ENCODE measurements at regions not wholly inside any gene's neighbourhood (a gene's known extent, or its start where the extent isn't known, plus 50 kb on each side); places are given as distances from the start of the nearest gene placed in this dataset.
A peak's percentile ranks its signal among the peaks of the same experiment; 100 is the strongest.
"Not testable (repeated sequence)": the region's sequence is repeated elsewhere in the genome, so short reads cannot be mapped to it uniquely, and the experiment has no call there.

GRCh38 chr15:84151205-84151931 is 84.2 kb upstream of the GOLGA6L4 start:
- no peaks in the 10 kb centered on the region for H3K36me3 ChIP-seq (ENCODE audit: insufficient read depth, low read length)
- H3K27me3 Mint-ChIP-seq (ENCODE audit: low read depth, unreplicated experiment), result peaks cover under 1% of the 10 kb centered on the region
- H3K4me3 Mint-ChIP-seq (ENCODE audit: unreplicated experiment), result no peak overlapping the region
- H3K4me2 ChIP-seq (ENCODE audit: low read length), result no peak overlapping the region
- no peaks in the 10 kb centered on the region for H3K27me3 ChIP-seq (ENCODE audit: insufficient read depth, low read length)
- no peak overlapping the region for H3K9ac ChIP-seq (ENCODE audit: low read length)
- H3K9me3 Mint-ChIP-seq (ENCODE audit: unreplicated experiment), result no peaks in the 10 kb centered on the region
- H3K27ac ChIP-seq (ENCODE audit: low read depth, low read length), result no peak overlapping the region
- H3K27ac Mint-ChIP-seq (ENCODE audit: unreplicated experiment), result no peak overlapping the region
- H3K4me1 Mint-ChIP-seq (ENCODE audit: low read depth, unreplicated experiment), result peaks cover 1% of the 10 kb centered on the region
- no peaks in the 10 kb centered on the region for H3K9me3 ChIP-seq (ENCODE audit: insufficient read depth, low read depth, low read length)
- H2AFZ ChIP-seq (ENCODE audit: low read depth, low read length), result no peak overlapping the region
- no peaks in the 10 kb centered on the region for H3K79me2 ChIP-seq (ENCODE audit: insufficient read depth, low read length)
- H3K36me3 Mint-ChIP-seq (ENCODE audit: low read depth, unreplicated experiment), result no peaks in the 10 kb centered on the region
- H4K20me1 ChIP-seq (ENCODE audit: insufficient read depth, low read length), result no peaks in the 10 kb centered on the region
- H3K4me1 ChIP-seq (ENCODE audit: insufficient read depth, low read length), result peaks cover 2% of the 10 kb centered on the region
- peak; percentile 27 for DNase-seq (ENCODE audit: low read depth)
- no peak for FAIRE-seq
- TF ChIP-seq EZH2 (IDR thresholded peaks at IDR 0.05; ENCODE audit: insufficient read depth, low read length), result no peak
- TF ChIP-seq, protein P1, sequence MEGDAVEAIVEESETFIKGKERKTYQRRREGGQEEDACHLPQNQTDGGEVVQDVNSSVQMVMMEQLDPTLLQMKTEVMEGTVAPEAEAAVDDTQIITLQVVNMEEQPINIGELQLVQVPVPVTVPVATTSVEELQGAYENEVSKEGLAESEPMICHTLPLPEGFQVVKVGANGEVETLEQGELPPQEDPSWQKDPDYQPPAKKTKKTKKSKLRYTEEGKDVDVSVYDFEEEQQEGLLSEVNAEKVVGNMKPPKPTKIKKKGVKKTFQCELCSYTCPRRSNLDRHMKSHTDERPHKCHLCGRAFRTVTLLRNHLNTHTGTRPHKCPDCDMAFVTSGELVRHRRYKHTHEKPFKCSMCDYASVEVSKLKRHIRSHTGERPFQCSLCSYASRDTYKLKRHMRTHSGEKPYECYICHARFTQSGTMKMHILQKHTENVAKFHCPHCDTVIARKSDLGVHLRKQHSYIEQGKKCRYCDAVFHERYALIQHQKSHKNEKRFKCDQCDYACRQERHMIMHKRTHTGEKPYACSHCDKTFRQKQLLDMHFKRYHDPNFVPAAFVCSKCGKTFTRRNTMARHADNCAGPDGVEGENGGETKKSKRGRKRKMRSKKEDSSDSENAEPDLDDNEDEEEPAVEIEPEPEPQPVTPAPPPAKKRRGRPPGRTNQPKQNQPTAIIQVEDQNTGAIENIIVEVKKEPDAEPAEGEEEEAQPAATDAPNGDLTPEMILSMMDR (IDR thresholded peaks at IDR 0.05; ENCODE audit: insufficient read depth, low read depth, low read length), result no peak
- H3K4me3 ChIP-seq (ENCODE audit: insufficient read depth, low read depth, low read length), result no peak overlapping the region

DNA sequence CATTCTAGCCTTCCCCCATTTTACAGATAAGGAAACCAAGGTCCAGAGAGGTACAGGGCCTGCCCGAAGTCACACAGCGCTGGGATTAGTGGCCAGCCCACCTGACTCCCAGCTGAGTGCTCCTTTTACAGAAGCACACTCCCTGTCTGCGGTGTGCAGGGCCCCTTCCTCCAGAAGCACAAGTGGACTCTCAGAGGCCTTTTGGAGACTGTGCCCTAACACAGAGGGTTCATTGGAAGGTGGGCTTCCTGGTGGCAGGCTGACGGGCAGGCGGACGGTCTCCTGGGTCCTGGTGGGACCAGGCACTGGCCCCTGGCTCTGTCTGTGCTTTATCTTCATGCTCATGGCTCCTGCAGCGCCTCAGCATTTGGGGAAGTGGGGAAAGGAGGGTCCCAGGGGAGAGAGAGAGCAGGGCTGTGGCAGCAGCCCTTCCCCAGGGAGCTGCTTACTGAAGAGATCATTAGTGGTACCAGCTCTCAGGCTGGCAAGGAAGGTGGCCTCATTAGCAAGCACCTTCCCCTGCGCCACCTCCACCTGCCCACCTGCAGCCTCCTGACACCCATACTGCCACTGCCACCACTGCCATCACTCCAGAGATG is 83.1 kb upstream of the GOLGA6L4 start:
- not testable (repeated sequence) for H2AFZ ChIP-seq (ENCODE audit: low read depth, low read length); H3K27me3 ChIP-seq (ENCODE audit: insufficient read depth, low read length); H3K4me1 ChIP-seq (ENCODE audit: insufficient read depth, low read length); H3K27me3 Mint-ChIP-seq (ENCODE audit: low read depth, unreplicated experiment); H3K4me3 Mint-ChIP-seq (ENCODE audit: unreplicated experiment); H3K4me2 ChIP-seq (ENCODE audit: low read length); DNase-seq (ENCODE audit: low read depth); H3K36me3 Mint-ChIP-seq (ENCODE audit: low read depth, unreplicated experiment); H3K4me1 Mint-ChIP-seq (ENCODE audit: low read depth, unreplicated experiment); H4K20me1 ChIP-seq (ENCODE audit: insufficient read depth, low read length); H3K79me2 ChIP-seq (ENCODE audit: insufficient read depth, low read length); H3K36me3 ChIP-seq (ENCODE audit: insufficient read depth, low read length); H3K9ac ChIP-seq (ENCODE audit: low read length); FAIRE-seq; H3K27ac Mint-ChIP-seq (ENCODE audit: unreplicated experiment); H3K9me3 Mint-ChIP-seq (ENCODE audit: unreplicated experiment); H3K9me3 ChIP-seq (ENCODE audit: insufficient read depth, low read depth, low read length); H3K27ac ChIP-seq (ENCODE audit: low read depth, low read length); H3K4me3 ChIP-seq (ENCODE audit: insufficient read depth, low read depth, low read length)

DNA sequence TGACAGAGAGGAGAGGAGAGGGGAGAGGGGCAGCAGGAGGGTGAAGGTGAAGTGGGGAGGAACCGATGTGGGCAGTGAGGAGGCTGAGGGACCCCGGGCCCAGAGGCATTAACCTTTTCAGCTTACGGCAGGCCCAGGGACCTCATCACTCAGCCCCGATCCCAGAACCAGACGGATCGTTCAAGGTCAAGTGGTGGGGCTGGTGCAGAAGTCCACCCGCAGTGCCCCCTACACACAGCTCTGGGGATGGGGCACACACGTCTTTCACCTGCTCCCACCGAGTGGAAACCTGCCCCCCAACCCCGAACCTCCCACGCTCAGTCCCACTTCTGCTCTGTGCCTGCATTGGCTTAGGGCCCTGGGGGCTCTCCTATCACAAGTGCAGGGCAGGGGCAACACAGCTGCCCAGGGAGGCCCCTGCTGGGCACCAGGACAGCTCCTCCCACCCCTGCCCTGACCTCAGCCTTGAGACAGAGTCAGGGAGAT is 81.9 kb upstream of the GOLGA6L4 start:
- H3K4me3 ChIP-seq (ENCODE audit: insufficient read depth, low read depth, low read length); H3K27me3 Mint-ChIP-seq (ENCODE audit: low read depth, unreplicated experiment); H3K4me3 Mint-ChIP-seq (ENCODE audit: unreplicated experiment); H4K20me1 ChIP-seq (ENCODE audit: insufficient read depth, low read length); H3K9me3 ChIP-seq (ENCODE audit: insufficient read depth, low read depth, low read length); H3K4me1 Mint-ChIP-seq (ENCODE audit: low read depth, unreplicated experiment); H3K4me1 ChIP-seq (ENCODE audit: insufficient read depth, low read length); H3K27ac ChIP-seq (ENCODE audit: low read depth, low read length); H3K9ac ChIP-seq (ENCODE audit: low read length); H3K79me2 ChIP-seq (ENCODE audit: insufficient read depth, low read length); H3K27me3 ChIP-seq (ENCODE audit: insufficient read depth, low read length); H3K4me2 ChIP-seq (ENCODE audit: low read length); FAIRE-seq; H3K36me3 ChIP-seq (ENCODE audit: insufficient read depth, low read length); DNase-seq (ENCODE audit: low read depth); H3K27ac Mint-ChIP-seq (ENCODE audit: unreplicated experiment); H2AFZ ChIP-seq (ENCODE audit: low read depth, low read length); H3K36me3 Mint-ChIP-seq (ENCODE audit: low read depth, unreplicated experiment); H3K9me3 Mint-ChIP-seq (ENCODE audit: unreplicated experiment): not testable (repeated sequence)

DNA sequence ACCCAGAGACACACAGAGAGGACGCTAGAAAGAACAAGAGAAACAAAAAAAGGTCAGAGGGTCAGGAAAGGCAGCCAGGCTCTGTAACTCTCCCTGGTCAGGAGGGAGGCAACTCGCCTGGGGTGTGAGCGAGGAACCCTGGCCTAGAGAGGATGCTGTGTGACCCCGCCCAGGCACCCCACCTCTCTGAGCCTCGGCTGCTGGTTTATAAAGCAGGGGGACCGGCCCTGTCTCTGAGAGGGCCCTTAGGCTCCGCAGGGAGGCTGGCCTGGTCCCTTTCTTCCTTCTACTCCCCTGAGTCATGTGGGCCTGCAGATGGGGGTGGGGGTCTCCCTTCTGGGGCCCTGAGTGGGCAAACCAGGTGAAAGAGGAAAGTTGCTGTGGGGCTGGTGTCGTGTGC is 81.3 kb upstream of the GOLGA6L4 start:
- H3K4me2 ChIP-seq (ENCODE audit: low read length); H3K9ac ChIP-seq (ENCODE audit: low read length); H3K4me1 ChIP-seq (ENCODE audit: insufficient read depth, low read length); H3K27ac ChIP-seq (ENCODE audit: low read depth, low read length); H4K20me1 ChIP-seq (ENCODE audit: insufficient read depth, low read length); H3K4me3 ChIP-seq (ENCODE audit: insufficient read depth, low read depth, low read length); H3K36me3 ChIP-seq (ENCODE audit: insufficient read depth, low read length); H3K36me3 Mint-ChIP-seq (ENCODE audit: low read depth, unreplicated experiment); H3K9me3 ChIP-seq (ENCODE audit: insufficient read depth, low read depth, low read length); H3K27me3 Mint-ChIP-seq (ENCODE audit: low read depth, unreplicated experiment); FAIRE-seq; H3K27ac Mint-ChIP-seq (ENCODE audit: unreplicated experiment); H2AFZ ChIP-seq (ENCODE audit: low read depth, low read length); H3K79me2 ChIP-seq (ENCODE audit: insufficient read depth, low read length); H3K4me1 Mint-ChIP-seq (ENCODE audit: low read depth, unreplicated experiment); H3K9me3 Mint-ChIP-seq (ENCODE audit: unreplicated experiment); DNase-seq (ENCODE audit: low read depth); H3K4me3 Mint-ChIP-seq (ENCODE audit: unreplicated experiment); H3K27me3 ChIP-seq (ENCODE audit: insufficient read depth, low read length): not testable (repeated sequence)

DNA sequence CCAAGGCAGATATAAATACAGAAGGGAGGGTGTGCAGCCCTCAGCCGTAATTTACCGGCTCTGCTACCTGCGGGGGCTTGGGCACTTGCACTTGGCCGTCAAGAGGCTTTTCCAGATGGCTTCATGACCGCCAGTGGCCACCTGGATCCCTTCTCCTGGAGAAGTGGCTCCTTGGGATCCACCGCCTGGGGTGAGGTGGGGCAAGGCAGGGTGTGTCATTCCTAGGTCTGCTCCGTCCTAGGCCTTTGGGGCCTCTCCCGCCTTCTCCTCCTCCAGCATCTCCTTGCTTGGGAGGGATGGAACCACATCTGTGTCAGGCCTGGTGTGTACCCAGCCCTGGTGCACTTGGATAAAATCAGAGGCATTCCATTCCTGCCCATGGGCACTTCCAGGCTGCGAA is 80.8 kb upstream of the GOLGA6L4 start:
- not testable (repeated sequence) for H3K4me3 ChIP-seq (ENCODE audit: insufficient read depth, low read depth, low read length); H4K20me1 ChIP-seq (ENCODE audit: insufficient read depth, low read length); H3K9me3 Mint-ChIP-seq (ENCODE audit: unreplicated experiment); H3K4me2 ChIP-seq (ENCODE audit: low read length); H3K27me3 ChIP-seq (ENCODE audit: insufficient read depth, low read length); H3K36me3 Mint-ChIP-seq (ENCODE audit: low read depth, unreplicated experiment); H3K4me1 ChIP-seq (ENCODE audit: insufficient read depth, low read length); H3K36me3 ChIP-seq (ENCODE audit: insufficient read depth, low read length); H3K27ac Mint-ChIP-seq (ENCODE audit: unreplicated experiment); FAIRE-seq; H3K4me3 Mint-ChIP-seq (ENCODE audit: unreplicated experiment); H3K9me3 ChIP-seq (ENCODE audit: insufficient read depth, low read depth, low read length); H3K4me1 Mint-ChIP-seq (ENCODE audit: low read depth, unreplicated experiment); DNase-seq (ENCODE audit: low read depth); H3K27me3 Mint-ChIP-seq (ENCODE audit: low read depth, unreplicated experiment); H3K79me2 ChIP-seq (ENCODE audit: insufficient read depth, low read length); H2AFZ ChIP-seq (ENCODE audit: low read depth, low read length); H3K27ac ChIP-seq (ENCODE audit: low read depth, low read length); H3K9ac ChIP-seq (ENCODE audit: low read length)

All from astrocyte (in vitro differentiated cells and primary cell).